ENCODE measurements at regions not wholly inside any gene's neighbourhood (a gene's known extent, or its start where the extent isn't known, plus 50 kb on each side); places are given as distances from the start of the nearest gene placed in this dataset.

DNA sequence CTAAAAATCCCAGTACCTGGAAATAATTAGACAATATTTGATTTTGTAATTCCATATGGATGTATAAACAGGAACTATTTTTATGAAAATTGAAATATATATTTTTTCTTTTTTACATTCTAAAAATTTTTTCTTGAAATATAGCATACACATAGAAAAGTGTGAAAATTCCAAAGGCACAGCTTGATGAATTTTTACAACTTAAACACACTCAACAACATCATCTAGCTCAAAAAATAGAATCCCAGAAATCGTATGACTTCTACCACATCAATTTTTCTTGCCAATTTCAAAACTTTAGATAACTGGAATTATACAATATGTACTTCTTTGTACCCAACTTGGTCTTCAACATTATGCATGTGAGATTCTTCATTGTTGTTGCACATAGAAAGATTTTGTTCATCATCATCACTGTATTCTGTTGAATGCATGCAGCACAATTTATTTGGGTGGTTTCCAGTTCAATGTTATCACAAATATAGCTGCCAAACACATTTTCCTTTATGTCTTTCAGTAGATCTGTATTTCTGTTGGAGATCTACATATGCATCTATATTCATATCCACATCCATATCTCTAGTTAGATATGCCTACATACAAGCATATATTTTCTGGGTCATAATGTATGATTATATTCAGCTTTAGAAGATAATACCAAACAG, 340.7 kb upstream of the SLIT2 start (continued):
- TF ChIP-seq, protein P1, sequence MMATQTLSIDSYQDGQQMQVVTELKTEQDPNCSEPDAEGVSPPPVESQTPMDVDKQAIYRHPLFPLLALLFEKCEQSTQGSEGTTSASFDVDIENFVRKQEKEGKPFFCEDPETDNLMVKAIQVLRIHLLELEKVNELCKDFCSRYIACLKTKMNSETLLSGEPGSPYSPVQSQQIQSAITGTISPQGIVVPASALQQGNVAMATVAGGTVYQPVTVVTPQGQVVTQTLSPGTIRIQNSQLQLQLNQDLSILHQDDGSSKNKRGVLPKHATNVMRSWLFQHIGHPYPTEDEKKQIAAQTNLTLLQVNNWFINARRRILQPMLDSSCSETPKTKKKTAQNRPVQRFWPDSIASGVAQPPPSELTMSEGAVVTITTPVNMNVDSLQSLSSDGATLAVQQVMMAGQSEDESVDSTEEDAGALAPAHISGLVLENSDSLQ (IDR thresholded peaks at IDR 0.05), result no peak
- no peak for TF ChIP-seq BMI1 (IDR thresholded peaks at IDR 0.05; ENCODE audit: borderline replicate concordance)
- TF ChIP-seq RBBP5 (conservative IDR thresholded peaks at IDR 0.05), result no peak
- no peak for TF ChIP-seq CUX1 (IDR thresholded peaks at IDR 0.05; ENCODE audit: insufficient replicate concordance, low read depth, low read length)
- no peak for TF ChIP-seq BACH1 (IDR thresholded peaks at IDR 0.05; ENCODE audit: borderline replicate concordance)

DNA sequence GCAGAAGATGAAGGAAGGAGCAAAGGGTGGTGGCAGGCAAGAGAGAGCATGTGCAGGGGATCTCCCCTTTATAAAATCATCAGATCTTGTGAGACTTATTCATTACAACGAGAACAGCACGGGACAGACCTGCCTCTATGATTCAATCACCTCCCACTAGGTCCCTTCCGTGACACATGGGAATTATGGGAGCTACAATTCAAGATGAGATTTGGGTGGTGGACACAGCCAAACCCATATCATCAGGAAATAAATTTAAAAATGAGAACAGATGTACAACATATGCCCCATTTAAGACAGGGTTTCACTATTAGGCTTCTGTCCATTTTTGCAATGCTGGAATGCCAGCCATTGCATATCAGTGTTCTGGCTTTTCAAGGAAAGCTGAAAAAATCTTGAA, 346.7 kb upstream of the SLIT2 start:
- 8% methylated on average over 3 of the region's 3 CpGs for WGBS (ENCODE audit: insufficient coverage, insufficient replicate concordance, low lambda C conversion rate, missing lambda C conversion rate)
- Histone ChIP-seq H3K9me3 (replicated peaks; ENCODE audit: control insufficient read depth, insufficient read depth, low read length) (no peaks in the 10 kb centered on the region), H3K36me3 (ENCODE audit: control insufficient read depth in 2 of 2, insufficient read depth in 2 of 2, low read length in 1 of 2) (no peaks in the 10 kb centered on the region), H3K79me2 (ENCODE audit: control insufficient read depth, insufficient read depth, low read length) (no peaks in the 10 kb centered on the region), H3K27me3 (replicated peaks in 1 of 2; ENCODE audit: control insufficient read depth in 2 of 2, insufficient read depth in 2 of 2, low read length in 1 of 2) (no peaks in the 10 kb centered on the region), H3K4me1 (ENCODE audit: control insufficient read depth, insufficient read depth, low read length) (no peaks in the 10 kb centered on the region), H3K9ac (ENCODE audit: control insufficient read depth, insufficient read depth, low read length) (no peak overlapping the region), H3K27ac (ENCODE audit: control insufficient read depth, insufficient read depth) (no peak overlapping the region), H3K4me2 (ENCODE audit: control insufficient read depth, insufficient read depth) (no peak overlapping the region), H2AFZ (ENCODE audit: control insufficient read depth, low read depth, low read length) (no peak overlapping the region), H4K20me1 (ENCODE audit: control insufficient read depth, insufficient read depth) (no peaks in the 10 kb centered on the region), H3K4me3 (no peak overlapping the region)
- intact Hi-C loops (cut with micrococcal nuclease; ENCODE audit: unreplicated experiment) (no loop called here), in situ Hi-C loops (cut with MboI) (no loop called here)
- RAD21 ChIA-PET (ENCODE audit: unreplicated experiment), result no interaction called here
- CTCF ChIA-PET, result no interaction called here
- SMC1A ChIA-PET (ENCODE audit: uncharacterized antibody, unreplicated experiment), result interaction anchor here (0.7 kb wide), 1 partner anchor 67 kb away, joined by 3 read pairs; no protein-coding TSS in a partner anchor
- BruUV-seq (replicated peaks), result no TSS peak
- no peak for DNase-seq (ENCODE audit: low read depth, low spot score)
- TF ChIP-seq RELA (IDR thresholded peaks at IDR 0.05; ENCODE audit: borderline replicate concordance, partially characterized antibody), result no peak
- ATAC-seq, result no peak
- FAIRE-seq, result no peak
- POLR2A ChIA-PET, result no interaction called here

Measured in GM12878 (cell line).